GM19351 (cell line): ENCODE measurements at regions not wholly inside any gene's neighbourhood (a gene's known extent, or its start where the extent isn't known, plus 50 kb on each side); places are given as distances from the start of the nearest gene placed in this dataset.
"Not testable (repeated sequence)": the region's sequence is repeated elsewhere in the genome, so short reads cannot be mapped to it uniquely, and the experiment has no call there.

Experiments used
- ATAC-seq: cut with Tn5 transposase; IDR thresholded peaks from one replicate; pipeline ENCODE4 v1.9.1; 2021; ENCODE audit warnings: mild to moderate bottlenecking, moderate library complexity; ENCODE audit not compliant: unreplicated experiment

GRCh38 chr7:115654384-115655214 lies 376.0 kb downstream of the TFEC start:
- no peak for ATAC-seq

GRCh38 chr7:115649429-115649828 lies 381.1 kb downstream of the TFEC start:
- ATAC-seq, result no peak

- no peak for ATAC-seq
Measured at GRCh38 chr7:115647712-115648111, 382.9 kb downstream of the TFEC start.

DNA sequence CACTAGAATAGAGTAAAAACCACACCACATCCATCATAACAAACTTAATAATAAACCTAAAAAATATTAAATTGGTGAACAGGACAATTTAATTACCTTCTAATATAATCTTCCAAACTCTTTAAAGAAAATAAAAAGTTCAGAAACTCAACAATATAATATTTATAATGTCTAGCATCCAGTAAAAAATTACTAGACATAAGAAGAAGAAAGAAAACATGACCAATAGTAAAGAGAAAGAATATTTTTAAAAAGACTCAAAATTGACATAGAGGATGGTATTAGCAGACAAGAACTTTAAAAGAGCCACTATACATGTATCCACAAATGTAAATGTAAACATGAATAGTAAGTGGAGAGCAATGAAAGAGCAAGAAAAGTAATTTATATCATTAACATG lies 388.4 kb downstream of the TFEC start:
- no peak for ATAC-seq

GRCh38 chr7:115638853-115639252 lies 391.7 kb downstream of the TFEC start:
- ATAC-seq, result no peak

- ATAC-seq, result no peak
Measured at GRCh38 chr7:115637128-115637527, 393.4 kb downstream of the TFEC start.

DNA sequence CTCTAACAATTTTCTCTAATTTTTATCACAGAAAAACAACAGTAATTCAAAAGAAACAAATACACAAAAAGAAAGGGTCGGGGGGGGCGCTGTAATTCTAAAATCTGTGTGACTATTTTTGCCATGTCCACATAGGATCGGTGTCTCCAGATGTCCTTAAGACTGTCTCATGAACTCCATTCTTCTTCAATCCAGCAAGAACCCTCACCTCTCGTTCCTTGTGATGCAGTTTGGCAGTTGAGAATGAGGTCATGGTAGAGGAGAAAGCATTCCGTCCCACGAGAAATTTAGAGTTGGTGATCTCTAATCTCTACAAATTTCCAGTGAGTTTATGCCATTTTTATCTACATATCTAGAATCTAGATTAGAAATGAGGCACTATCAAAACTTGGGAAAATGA lies 394.7 kb downstream of the TFEC start:
- no peak for ATAC-seq

GRCh38 chr7:115635376-115635775 lies 395.2 kb downstream of the TFEC start:
- no peak for ATAC-seq

DNA sequence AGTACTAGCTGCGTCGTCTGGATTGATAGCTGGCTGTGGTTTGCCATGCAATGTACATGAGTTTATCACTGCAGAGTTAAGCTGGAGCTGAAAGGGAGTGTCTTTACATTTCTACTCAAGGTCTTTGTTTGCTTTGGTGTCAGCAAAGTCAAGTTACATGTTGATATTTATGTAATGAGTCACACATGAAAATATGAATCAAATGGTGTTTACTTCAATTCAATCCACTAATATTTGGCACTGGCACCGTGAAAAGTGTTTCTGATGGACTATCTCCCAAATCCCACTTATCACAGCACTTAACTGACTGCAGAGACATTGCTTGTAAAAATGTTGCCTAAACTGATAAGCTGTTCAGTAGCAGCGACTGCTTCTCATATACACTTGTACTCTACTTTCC lies 395.9 kb downstream of the TFEC start:
- no peak for ATAC-seq

GRCh38 chr7:115632636-115633035 lies 397.9 kb downstream of the TFEC start:
- ATAC-seq, result no peak

- no peak for ATAC-seq
Measured at GRCh38 chr7:115631782-115632181, 398.8 kb downstream of the TFEC start.

GRCh38 chr7:115630049-115630448 lies 400.5 kb downstream of the TFEC start:
- ATAC-seq, result no peak

DNA sequence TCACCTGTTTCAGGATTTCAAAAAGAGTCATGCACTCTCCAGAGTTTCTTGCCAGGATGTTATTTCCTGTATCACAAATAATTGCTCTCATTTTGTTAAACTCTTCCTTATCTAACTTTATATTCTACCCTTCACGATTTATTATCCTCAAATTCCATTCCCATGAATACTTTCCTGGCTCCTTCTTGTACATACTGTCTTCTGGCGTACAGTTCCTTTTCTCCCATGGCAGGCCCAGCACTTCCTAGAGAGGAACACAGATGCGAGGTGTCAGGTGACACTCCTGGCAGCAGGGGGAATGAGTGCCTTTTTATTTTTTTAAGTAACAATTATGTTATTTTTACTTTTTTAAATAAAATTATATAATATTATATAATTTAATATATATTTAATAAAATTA lies 411.9 kb downstream of the TFEC start:
- ATAC-seq, result no peak

DNA sequence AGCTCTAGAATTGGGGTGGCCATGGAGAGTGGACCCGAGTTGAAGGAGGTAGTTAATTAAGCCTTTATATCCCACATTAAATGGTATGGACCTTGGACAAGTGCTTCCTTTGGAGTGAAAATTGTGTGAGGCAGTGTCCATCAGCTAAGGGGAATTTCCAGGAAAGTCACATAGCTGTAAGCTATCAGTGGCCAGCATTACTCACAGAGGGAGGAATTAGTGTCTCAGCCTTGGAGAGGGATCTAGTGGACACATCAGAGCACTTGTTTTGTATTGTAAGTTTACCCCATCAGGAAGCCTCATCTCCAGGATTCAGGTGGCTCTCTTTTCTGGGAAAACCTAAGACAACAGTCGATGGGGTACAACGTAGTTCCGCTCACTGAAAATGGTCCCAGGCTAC lies 416.7 kb downstream of the TFEC start:
- ATAC-seq, result no peak

- ATAC-seq, result no peak
Measured at GRCh38 chr7:115603416-115603815, 427.1 kb downstream of the TFEC start.

DNA sequence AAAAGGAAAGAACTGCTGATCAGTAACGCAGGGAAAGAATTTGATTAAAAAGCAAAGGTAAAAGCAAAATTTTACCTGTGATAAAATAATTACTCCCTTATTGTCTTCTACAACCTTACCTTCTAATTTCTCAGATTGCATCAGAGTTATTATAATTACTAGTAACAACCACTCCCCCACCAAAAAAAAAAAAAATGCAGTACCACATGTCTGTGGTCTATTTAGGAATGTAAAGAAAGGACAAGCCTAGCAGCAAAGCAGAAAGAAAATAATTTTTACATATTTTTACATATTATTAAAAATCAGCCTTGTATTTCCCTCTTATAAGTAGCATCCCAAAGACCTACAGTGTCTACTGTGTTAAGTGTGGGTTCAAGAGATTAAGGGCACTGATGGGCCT lies 430.4 kb downstream of the TFEC start:
- ATAC-seq, result no peak

GRCh38 chr7:115599184-115599583 lies 431.4 kb downstream of the TFEC start:
- not testable (repeated sequence) for ATAC-seq

- not testable (repeated sequence) for ATAC-seq
Measured at GRCh38 chr7:115597220-115597619, 433.3 kb downstream of the TFEC start.

DNA sequence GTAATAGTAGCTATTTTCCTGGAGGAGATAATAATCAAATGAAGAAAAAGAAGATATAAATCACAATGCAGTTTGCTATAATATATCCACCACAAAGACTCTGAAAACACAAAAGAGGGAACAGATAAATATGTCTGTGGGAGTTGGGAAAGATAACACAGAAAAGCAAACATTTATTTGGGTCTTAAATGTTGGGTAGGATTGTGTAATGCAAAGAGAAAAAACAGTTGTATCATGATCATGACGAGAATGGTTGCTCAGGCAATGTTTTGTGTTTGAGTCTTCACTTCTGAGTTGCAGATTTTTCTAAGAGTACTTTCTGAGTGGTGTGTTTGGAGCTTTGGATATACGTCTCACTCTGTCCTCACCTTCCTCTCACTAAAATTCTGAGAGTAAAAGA lies 437.5 kb downstream of the TFEC start:
- ATAC-seq, result no peak

DNA sequence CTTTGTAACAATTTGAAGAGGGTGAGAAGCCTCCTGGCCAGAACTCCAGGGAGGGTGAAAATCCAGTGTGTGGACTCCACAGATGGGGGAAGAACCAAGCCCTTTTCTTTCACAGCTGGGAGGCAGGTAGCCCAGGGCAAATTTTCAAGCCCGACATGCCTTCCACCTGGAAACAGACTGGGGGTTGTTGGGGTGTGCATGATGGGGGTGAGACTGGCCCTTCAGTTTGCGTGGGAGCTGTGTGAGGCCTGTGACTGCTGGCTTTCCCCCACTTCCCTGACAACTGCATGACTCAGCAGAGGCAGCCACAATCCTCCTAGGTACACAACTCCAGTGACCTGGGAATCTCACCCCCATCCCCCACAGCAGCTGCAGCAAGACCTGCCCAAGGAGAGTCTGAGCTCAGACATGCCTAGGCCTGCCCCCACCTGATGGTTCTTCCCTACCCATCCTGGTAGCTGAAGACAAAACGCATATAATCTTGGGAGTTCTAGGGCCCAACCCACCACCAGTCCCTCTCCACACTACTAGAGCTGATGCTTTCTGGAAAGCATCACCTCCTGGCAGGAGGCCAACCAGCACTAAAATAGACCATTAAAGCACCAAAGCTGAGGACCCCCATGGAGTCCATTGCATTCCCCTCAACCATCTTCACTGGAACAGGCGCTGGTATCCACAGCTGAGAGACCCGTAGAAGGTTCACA lies 445.4 kb downstream of the TFEC start:
- no peak for ATAC-seq

DNA sequence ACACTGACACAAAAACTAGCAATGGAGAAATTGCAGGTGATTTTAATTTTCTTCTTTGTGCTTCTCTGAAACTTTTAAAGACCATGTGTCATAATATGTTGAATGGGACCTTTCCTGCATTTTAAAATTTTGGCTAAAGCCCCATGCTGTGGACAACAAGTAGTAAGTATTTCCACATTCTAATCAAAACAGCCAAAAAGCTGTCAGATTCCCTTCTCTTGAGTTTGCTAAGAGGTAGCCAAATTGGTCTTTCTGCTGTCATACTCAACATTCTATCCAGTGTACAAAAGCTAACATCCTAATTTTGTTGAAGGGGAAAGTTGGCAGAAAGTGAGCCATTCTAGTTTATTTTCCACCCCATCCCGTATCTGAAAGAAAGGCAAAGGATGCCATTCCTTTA lies 447.6 kb downstream of the TFEC start:
- ATAC-seq, result no peak

DNA sequence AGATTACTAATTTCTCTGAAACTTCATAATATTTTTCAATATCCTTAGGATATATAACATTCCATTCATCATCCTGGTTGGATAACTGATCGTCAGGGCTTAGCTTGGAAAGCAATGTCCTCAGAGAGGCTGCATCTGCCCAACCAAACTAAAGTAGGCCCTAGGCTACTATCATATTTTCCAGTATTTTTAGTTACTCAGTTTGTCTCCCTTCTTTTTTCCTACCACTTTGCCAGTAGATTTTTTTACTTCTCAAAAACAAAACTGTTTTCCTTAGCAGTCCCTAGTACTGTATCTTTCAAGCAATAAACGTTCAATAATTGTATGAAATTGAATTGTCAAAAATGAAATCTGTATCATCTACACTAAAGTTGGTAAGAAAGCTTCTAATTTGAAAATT lies 452.0 kb downstream of the TFEC start:
- no peak for ATAC-seq
